ENCODE measurements at regions not wholly inside any gene's neighbourhood (a gene's known extent, or its start where the extent isn't known, plus 50 kb on each side); places are given as distances from the start of the nearest gene placed in this dataset.

DNA sequence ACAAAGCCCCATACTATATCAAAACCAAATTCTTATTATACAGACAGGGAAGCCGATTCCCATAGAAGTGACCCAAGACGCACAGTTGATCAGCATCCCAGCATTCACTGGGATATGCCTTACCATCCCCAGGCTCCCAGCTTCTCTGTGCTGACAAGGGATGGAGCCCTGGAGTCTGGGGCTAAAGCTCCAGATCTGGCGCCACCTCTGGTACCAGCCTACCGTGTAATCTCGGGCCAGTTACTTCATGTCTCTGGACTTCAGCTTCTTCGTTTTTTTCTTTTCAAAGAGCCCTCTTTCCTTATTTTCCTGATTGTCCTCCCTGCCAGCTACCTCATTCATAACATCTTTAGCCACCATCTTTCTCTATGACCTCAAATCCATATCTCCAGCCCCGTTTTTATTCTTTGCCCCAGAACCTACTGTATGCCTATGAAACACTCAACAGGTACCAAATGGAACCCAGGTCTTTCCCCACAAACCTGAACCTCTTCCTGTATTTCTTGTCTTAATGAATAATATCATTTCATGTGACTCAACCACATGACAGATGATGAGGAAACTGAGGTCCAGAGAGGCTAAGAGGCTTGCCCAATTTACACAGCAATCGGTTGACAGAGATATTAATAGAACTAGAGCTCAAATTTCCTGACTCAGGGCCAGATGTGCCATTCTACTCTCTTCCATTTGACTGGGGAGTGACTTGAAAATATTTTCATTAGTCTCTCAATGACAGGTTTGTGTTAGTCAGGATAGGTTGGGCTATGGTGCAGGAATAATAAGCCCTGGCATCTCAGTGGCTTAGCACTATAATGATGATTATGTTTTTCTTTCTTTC is 85.4 kb upstream of the TLE3 start:
- DNase-seq (ENCODE audit: low spot score) = no peak

DNA sequence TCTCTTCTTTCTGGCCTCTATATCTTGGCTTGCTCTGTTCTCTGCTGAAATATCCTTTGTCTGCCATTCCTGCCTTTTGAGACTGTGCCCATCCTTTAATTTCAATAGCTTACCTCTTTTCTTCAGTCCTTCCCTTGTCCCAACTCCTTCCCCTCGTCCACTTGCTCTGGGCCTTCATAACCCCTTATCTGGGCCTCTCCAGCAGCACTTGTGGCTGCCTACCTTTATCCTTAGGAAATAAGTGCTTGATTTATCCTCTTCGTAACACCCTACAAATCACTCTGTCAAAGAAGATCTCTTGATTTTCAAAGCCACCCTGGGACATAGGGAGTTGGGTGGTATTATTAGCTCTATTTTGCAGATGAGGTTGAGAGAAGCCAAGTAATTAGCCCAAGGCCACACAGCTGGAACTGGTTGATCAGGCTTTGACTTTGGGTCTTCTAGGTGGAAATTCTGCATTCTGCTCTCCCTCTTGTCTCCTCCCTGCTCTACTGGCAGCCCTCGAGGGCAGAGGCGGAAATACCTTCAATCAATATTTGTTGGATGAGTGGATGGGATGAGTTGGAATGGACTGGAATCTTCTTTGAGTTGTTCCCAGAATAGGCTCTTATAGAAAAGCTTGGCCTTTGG is 84.0 kb upstream of the TLE3 start:
- DNase-seq (ENCODE audit: low spot score) = no peak

DNA sequence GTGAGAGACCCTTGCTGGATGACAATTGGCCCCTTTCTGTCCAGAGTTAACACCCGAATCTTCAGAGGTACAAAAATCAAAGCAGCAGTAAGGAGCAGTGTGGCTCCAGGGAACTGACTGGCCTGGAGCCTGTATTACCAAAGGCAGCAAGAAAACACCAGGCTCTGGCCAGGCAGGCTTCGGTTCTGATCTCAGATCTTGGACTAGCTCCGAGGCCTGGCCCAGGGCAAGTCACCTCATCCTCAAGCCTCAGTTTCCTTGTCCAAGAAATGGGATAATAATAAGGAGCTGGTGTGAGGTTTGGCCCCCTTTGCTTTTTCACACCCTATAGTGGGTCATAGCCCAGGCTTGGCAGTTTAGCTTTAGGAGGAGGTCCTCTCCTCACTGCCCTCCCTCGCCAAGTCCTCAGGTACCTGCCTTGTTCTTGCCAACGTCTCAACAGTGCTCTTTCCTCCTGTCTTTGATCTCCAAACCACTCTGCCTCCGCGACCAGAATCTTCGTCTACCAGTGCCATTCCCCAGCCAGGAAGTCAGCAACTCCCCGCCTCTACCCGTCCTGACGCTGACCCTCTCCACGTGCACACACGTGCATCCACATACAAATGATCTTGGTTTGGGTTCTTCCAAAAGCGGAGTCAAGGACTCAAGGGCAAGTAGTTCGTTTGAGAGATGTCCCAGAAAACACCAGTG is 82.6 kb upstream of the TLE3 start:
- DNase-seq (ENCODE audit: low spot score) = no peak

DNA sequence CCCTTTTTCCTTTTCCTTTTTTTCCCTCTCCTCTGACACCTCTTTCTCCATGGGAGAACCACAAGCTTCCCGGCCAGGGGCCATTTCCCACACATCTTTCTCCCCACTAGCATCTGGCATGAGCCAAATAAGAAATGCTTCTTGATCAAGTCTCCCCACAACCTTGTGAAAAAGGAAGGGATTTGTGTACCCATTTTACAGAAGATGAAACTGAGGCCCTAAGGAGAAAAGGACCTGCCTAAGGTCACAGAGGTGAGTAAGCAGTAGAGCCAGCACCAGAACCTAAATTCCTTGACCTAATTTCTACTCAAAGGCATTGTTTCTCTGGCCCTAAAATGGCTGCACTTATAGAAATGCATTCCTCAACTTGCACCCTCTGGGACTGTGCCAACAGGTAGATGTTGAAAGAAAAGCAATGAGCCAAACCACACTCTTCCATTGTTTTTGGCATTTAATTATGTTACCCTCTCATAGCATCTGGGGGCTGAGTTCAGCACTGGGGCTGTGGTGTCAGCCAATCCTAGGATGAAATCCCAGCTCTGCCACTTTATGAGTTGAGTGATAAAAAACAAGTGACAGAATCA is 81.7 kb upstream of the TLE3 start:
- no peak for DNase-seq (ENCODE audit: low spot score)

DNA sequence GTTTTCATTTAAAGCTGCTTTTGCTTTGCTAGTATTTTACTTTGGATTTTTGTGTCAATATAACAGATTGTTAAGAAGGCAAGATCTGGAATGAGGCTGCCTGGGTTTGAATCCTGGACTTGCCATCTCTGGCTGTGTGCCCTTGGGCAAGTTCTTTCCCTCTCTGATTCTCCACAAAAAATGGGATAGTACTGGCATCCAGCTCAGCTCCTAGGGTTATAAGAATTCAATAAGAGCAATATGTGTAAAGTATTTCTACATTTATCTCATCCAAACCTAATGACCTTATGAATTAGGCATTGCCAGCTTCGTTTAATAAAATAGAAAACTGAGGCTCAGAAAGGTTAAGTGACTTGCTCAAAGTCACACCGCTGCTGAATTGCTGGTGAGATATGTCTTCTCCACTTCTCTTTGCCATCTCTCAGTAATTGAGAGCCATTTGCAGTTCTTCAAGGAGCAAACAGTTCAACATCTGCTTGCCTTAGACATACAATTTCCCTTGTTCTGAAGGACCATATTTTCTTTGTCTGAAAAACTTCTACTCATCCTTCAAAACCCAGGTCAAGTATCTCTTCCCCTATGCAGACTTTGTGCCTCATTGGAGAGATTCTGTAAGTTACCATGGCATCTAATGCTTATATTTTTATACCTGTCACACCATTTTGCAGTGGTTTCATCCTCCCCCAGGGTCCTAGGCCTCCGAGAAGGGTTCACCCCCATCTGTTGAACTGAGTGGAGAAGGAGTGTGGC is 80.8 kb upstream of the TLE3 start:
- DNase-seq (ENCODE audit: low spot score) = no peak

DNA sequence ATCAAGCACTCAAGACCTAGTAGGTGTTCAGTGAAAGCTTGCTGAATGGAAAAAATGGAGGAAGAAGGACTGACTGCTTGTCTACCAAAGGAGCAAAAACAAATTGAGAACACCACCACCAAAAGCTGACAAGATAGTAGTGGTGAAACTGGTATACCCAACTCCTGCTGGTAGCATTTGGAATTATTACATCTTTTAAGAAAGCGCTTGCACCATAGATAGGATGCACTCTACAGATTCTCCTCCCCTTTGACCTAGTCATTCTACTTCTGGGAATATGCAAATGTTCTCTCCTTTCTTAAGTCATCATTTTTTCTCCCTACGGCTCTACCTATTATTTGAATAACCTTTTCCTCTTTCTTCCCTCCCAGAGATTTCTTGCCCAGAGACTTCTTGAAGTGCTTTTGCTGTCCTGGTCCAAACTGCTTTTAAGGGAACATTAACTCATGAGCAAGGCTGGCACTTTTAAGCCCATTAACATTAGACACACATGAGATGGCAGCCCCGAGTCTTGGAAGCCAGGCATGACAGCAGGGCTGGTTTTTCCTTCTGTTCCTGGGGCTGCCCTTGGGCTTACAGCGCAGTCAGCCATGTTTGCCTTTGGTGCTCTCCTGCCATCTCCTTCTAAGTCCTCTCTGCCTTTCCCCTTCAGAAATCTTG is 75.0 kb upstream of the TLE3 start:
- no peak for DNase-seq (ENCODE audit: low spot score)

DNA sequence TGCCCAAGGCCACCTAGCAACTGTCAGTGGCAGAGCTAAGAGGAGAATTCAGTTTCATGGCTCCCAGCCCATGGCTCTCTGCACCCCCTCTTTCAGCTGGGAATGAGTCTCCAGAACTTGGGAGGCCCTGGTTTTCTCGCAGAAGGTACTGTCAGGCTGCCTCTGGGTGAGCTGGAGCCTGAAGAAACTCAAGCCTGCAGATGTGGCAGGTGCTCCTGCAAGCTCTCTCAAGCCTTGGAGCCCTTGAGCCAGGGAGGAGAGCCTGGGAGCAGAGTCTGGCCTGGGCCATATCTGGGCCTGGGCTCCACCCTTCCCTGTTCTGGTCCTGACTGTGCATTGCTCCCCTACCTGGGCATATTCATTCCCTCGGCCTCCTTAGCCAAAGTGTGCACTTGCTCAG is 74.4 kb upstream of the TLE3 start:
- no peak for DNase-seq (ENCODE audit: low spot score)

DNA sequence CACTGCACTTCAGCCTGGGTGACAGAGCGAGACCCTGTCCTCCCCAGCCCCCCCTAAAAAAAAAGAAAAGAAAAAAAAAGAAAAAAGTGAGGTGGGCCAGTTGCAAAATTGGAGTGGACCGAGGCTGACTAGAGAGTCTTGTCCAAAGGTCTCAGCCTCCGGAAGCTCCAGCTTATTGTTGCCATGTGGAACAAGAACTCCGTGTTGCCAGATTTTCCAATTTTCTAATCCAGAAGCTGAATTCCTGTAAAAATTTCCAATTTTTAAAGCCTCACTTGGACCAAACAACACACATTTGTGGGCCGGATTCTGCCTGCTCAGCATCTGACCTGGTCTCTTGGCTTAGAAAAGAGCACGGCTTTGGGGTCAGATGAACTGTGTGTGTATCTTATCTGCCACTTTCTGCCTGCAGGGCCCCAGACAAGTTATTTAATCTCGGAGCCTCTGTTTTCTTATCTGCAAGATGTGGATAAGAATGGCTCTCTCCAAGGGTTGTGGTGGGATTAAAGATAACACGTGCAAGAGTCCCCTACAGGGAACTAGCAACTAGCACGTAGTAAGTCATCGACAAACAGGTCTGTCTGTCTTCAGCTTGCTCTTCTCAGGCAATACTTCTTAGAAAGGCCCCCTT is 73.7 kb upstream of the TLE3 start:
- DNase-seq (ENCODE audit: low spot score) = no peak

DNA sequence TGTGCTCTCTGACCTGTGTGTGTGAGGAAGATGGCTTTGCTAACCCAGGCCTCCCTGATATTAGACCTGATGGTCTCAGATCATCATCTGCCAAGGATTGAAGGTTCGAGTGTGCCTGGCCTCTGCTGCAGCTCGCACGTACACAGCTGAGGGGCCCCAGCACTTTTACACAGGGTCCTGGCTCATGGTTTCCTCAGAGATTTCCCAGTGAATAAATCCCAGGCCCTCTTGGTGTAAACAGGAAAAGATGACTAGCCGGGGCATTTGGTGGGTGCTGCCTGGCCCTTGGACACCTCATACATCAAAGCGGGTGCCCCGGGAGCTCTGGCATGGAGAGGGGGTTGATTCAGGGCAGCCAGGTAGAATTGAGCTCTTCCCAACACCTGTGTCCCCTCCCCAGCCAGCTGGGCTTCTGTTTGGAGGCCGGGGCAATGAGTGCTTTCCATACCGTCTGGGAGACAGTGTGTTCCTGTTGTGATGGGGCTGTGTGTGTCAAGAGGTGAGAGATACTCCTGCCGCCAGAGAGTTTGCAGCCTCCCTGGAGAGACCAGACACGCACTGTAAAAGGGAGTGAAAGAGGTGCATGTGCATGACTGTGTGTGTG is 72.5 kb upstream of the TLE3 start:
- no peak for DNase-seq (ENCODE audit: low spot score)

DNA sequence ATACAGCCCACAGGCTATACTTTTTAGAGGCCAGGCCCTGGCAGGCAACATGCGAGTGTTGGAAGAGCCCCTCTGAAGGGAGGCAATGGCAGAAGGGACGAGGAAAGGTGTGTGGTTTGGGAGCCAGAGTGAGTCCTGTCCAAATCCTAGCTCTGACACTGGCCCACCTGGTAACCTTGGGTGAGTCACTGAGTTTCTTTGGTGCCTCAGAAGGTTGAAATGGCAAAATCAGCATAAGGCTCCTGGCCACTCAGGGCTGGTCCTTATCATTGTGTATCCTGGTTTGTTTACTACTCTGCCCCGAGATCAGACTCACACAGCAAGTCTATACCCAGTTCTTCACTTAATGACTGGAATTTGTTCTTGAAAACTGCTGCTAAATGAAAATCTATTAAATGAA is 71.4 kb upstream of the TLE3 start:
- no peak for DNase-seq (ENCODE audit: low spot score)

DNA sequence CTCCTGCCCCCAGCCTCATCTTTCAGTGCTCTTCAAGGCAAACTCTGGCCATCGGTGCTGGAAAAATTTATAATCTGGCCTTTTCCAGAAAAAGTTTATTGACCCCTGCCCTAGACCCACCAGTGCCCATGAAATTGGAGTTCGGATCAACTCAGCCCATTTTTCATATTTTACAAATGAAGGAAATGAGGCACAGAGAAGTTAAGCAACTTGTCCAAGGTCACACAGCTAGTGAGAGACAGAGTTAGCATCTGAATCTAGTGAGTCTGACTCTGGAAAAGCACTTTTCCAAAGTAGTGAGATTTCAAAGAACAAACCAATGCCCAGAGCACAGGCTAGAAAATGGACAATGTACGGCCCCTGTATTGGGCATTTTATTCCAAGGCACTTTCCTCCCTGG is 69.4 kb upstream of the TLE3 start:
- no peak for DNase-seq (ENCODE audit: low spot score)

DNA sequence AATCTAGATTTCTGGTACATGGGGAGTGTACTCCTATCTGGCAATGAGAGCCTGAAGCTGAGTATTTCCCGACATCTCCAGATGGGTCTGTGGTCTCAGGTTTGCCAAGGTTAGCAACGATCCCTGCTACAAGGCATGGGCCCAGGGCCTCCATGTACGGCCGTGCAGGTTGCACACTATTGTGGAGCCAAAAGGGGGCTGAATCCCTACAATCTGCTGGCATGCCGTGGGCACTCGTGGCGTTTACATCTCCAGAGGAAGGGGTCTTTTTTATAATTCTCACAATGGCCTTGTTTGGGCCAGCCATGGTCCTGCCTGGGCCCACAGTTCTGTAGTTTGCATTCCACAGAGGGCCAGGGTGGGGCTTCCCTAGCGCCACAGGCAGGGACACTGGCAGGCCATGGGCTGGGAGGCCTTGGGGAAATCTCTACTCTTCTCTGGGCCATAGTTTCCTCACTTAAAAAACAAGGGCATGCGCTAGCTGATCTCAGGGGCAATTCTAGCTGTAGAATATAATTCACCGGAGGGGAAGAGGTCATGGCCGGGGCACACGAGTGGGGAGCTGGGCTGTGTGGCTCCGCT is 68.9 kb upstream of the TLE3 start:
- no peak for DNase-seq (ENCODE audit: low spot score)

DNA sequence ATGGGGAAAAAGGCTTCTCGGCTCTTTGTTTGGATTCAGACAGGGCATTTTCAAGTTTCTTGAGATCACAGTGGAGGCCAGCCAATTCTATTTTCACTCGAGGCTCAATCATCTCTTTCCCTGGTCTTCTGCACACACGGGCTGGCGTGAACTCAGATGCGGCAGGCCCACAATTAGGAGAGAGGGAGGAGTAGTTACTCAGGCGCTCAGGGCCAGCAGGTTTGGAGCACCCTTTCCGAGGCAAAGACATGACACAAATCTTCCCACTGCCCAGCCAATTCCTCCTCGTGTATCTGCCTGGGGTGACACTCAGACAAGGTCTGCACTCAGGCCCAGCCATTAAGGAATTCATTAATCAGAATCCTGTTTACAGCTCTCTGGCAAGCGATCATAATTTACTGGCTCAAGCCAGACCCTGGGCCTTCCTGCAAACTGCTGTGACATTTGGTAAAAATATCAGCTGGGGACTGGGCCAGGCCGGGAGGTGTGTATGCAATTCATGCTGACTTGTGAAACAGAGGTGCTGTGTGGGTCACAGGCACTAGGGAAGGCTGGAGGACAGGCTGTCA is 68.1 kb upstream of the TLE3 start:
- DNase-seq (ENCODE audit: low spot score) = no peak

DNA sequence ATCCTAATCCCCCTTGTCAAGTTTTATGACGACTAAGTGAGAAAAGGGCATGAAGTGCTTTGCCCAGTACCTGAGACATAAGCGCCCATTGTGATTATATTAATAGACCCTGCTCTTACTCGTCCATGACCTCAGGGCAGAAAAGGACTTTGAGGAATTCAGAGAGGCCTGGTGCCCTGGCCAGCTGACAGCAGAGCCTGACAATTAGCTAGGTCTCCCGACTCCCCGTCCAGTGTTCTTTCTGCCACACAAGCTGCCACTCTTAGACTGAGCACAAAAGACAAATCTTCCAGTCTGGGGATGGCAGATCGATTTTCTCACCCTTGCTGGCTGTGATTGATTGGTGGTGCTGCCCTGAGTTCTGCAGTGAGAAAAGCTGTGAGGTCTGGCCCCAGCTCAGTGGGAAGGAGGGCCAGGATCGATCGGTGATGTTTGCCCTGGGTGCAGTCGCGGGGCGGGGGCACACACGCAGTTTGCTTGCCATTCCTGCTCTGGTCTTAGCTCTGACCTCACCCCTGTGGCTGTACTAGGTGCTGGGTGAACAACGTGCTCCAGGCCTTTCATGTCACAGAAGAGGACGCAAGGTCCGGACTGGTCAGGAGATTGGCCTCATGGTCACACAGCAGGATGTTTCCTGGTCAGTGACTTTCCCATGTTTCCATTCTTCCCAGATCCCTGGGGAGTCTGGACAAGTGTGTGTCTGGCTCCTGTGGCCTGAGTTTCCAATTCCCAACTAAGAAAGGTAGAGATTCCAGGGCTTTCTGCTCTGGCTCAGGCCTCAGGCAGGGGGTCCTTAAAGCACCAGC is 67.4 kb upstream of the TLE3 start:
- no peak for DNase-seq (ENCODE audit: low spot score)

DNA sequence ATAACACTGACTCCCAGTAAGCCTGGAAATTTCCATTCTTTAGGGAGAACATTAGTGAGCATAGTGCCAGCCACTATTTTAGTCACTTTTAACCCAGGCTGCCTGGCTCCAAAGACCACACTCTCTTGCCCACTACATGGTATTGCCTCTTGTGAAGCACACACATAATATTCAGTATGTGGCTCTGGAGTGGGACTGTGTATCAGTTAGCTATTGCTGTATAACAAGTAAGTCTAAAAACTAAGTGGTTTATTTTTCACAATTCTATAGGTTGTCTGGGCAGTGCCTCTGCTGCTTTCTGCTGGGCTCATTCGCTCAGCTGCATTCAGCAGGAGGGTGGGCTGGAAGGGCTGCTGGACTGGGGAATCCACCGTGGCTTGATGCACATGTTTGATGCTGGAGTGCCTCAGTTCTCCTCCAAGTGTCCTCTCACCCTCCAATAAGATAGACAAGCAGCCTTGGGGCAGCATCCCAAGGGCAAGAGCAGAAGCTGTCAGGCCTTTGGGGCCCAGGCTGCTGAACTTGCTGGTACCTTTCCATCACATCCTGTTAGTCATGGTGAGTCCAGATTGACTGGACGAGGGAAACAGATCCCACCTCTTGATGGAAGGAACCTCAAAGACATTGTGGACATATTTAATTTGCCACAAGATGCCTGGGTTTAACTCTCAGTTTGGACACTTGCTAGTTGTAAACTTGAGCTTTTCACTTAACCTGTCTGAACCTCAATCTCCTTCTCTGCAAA is 66.6 kb upstream of the TLE3 start:
- DNase-seq (ENCODE audit: low spot score) = no peak

DNA sequence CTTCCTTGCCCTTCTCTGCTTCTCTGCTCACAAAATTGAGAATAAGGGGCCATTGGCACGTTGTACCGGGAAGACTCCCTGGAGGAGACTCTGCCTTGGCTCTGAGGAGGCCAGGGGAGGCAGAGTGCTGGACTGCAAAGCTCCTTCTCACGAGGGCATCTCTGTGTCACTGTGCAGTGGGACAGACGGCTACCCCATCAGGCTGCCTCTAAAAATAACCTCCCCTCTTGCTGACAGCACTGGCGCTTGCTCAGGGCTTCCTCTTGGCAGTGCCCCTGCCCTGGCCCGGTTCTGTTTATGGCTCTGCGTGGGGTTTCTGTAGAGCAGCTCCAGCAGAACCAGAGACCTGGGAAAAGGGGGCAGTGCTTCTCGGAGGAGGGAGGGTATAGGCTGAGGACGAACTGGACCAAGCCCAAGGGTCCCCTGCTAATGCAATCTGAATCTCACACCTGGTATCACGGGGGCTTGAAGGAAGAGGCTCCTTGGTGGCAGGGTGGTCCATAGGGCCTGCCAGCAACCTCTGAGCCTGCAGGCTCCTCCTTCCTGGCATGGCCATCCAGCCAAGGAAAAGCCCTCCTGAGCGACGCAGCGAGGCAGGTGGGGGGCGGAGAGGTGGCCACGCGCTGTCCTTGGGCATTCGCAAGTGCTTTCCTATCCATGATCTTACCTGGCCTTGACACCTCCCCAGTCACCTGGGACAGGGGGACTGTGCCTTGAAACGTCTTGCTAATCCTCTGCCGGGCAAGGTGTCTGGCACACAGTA is 63.3 kb upstream of the TLE3 start:
- no peak for DNase-seq (ENCODE audit: low spot score)

DNA sequence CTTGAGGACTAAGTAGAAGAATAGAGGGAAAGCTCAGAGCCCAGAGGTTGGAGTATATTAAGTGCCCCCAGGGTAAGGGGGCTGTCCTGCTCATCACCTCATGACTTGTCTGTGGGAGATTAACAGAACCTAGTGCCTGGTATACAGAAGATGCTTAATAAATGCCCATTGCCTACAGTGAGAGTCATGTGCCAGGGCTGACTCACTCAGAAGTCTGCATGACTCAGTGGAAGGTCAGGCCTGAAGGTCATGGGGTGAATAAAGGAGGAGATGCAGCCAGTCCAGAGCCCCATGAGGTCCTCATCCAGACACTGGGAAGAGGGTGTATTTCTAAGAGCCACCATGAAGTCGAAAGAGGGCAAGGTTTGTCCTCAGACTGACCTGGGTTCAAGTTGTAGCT is 62.5 kb upstream of the TLE3 start:
- no peak for DNase-seq (ENCODE audit: low spot score)

DNA sequence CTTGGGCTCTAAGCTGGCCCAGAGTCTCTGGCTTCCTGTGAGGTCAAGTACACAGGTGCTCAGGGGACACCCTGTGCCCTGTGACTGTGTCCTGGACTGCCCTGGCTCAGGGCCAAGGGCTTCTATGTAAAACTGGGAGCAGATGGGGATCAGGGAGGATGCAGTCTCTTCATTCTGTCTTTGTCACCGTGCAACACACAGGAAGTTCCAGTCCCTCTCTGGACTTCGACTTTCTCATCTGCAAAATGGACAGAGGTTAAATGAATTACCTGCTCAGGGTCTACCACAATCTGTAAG is 61.9 kb upstream of the TLE3 start:
- DNase-seq (ENCODE audit: low spot score) = no peak
